Nephron progenitor cell (in vitro differentiated cells): ENCODE measurements at regions not wholly inside any gene's neighbourhood (a gene's known extent, or its start where the extent isn't known, plus 50 kb on each side); places are given as distances from the start of the nearest gene placed in this dataset.

Experiments used
- DNase-seq: peaks from one replicate; pipeline ENCODE4 v3.0.0; 2021
- H3K27ac Mint-ChIP-seq: 2 replicates; pipeline ENCODE4 v1.8.0; 2021; ENCODE audit warnings: mild to moderate bottlenecking, moderate library complexity, mixed read lengths
- H3K27me3 Mint-ChIP-seq: 2 replicates; pipeline ENCODE4 v1.8.0; 2021; ENCODE audit warnings: mild to moderate bottlenecking, low read depth, mixed read lengths; ENCODE audit not compliant: poor library complexity
- H3K36me3 Mint-ChIP-seq: 2 replicates; pipeline ENCODE4 v1.8.0; 2021; ENCODE audit warnings: low read depth, mixed read lengths
- H3K4me1 Mint-ChIP-seq: 2 replicates; pipeline ENCODE4 v1.8.0; 2021; ENCODE audit warnings: mixed read lengths
- H3K4me3 Mint-ChIP-seq: 2 replicates; pipeline ENCODE4 v1.8.0; 2021; ENCODE audit warnings: mild to moderate bottlenecking, moderate library complexity, mixed read lengths
- H3K9me3 Mint-ChIP-seq: 2 replicates; pipeline ENCODE4 v1.8.0; 2021; ENCODE audit warnings: mild to moderate bottlenecking, moderate library complexity, mixed read lengths
- CTCF ChIP-seq: fragments of 200-600 bp; sonication (generic); IDR thresholded peaks from 2 replicates; pipeline ENCODE4 v1.5.0; 2021; ENCODE audit warnings: antibody characterized with exemption

- Mint-ChIP-seq H3K4me3 (no peak overlapping the region), H3K9me3 (peaks cover 32% of the 10 kb centered on the region), H3K27ac (no peak overlapping the region), H3K36me3 (peaks cover 12% of the 10 kb centered on the region), H3K4me1 (peaks cover 27% of the 10 kb centered on the region), H3K27me3 (no peaks in the 10 kb centered on the region)
- no peak for DNase-seq
- TF ChIP-seq CTCF, result no peak
Observed at GRCh38 chr5:125367702-125368101, 621.3 kb upstream of the ZNF608 start.

- H3K27me3 Mint-ChIP-seq, result no peaks in the 10 kb centered on the region
- DNase-seq, result no peak
- H3K36me3 Mint-ChIP-seq, result peaks cover 12% of the 10 kb centered on the region
- no peak overlapping the region for H3K27ac Mint-ChIP-seq
- H3K9me3 Mint-ChIP-seq, result peaks cover 16% of the 10 kb centered on the region
- H3K4me3 Mint-ChIP-seq, result no peak overlapping the region
- peaks cover 53% of the 10 kb centered on the region for H3K4me1 Mint-ChIP-seq
- TF ChIP-seq CTCF, result no peak
Observed at GRCh38 chr5:125370461-125371205, 624.2 kb upstream of the ZNF608 start.

GRCh38 chr5:125372694-125373631 lies 626.5 kb upstream of the ZNF608 start:
- TF ChIP-seq CTCF, result no peak
- H3K27ac Mint-ChIP-seq, result peak overlapping the region; percentile 91

GRCh38 chr5:125375143-125375542 lies 628.7 kb upstream of the ZNF608 start:
- DNase-seq, result no peak
- Mint-ChIP-seq H3K36me3 (no peaks in the 10 kb centered on the region), H3K4me1 (peaks cover 60% of the 10 kb centered on the region), H3K27me3 (no peaks in the 10 kb centered on the region), H3K27ac (no peak overlapping the region), H3K9me3 (no peaks in the 10 kb centered on the region), H3K4me3 (no peak overlapping the region)
- TF ChIP-seq CTCF, result no peak

More at GRCh38 chr5:125372694-125373631, 626.5 kb upstream of the ZNF608 start:
- peaks cover 5% of the 10 kb centered on the region for H3K36me3 Mint-ChIP-seq
- H3K9me3 Mint-ChIP-seq, result peaks cover 8% of the 10 kb centered on the region
- H3K4me3 Mint-ChIP-seq, result no peak overlapping the region
- DNase-seq, result no peak
- peaks cover 64% of the 10 kb centered on the region for H3K4me1 Mint-ChIP-seq
- H3K27me3 Mint-ChIP-seq, result no peaks in the 10 kb centered on the region

GRCh38 chr5:125376059-125376641 lies 629.7 kb upstream of the ZNF608 start:
- Mint-ChIP-seq H3K4me3 (no peak overlapping the region), H3K9me3 (no peaks in the 10 kb centered on the region), H3K4me1 (peaks cover 52% of the 10 kb centered on the region), H3K27ac (peak overlapping the region; percentile 34), H3K36me3 (no peaks in the 10 kb centered on the region), H3K27me3 (no peaks in the 10 kb centered on the region)
- no peak for DNase-seq
- no peak for TF ChIP-seq CTCF
